HUES48 (cell line): ENCODE measurements at regions not wholly inside any gene's neighbourhood (a gene's known extent, or its start where the extent isn't known, plus 50 kb on each side); places are given as distances from the start of the nearest gene placed in this dataset.

ENCODE experiments used
- H3K27ac ChIP-seq: one replicate; pipeline ENCODE4 v1.7.0; 2013; ENCODE audit warnings: low read depth, low read length, inconsistent platforms
- H3K27me3 ChIP-seq: 2 replicates; pipeline ENCODE4 v1.6.1; 2013; ENCODE audit warnings: mild to moderate bottlenecking, low read length; ENCODE audit not compliant: control insufficient read depth, insufficient read depth
- H3K36me3 ChIP-seq: 2 replicates; pipeline ENCODE4 v1.6.1; 2013; ENCODE audit warnings: low read length; ENCODE audit not compliant: control insufficient read depth, insufficient read depth
- H3K4me1 ChIP-seq: 2 replicates; pipeline ENCODE4 v1.6.1; 2013; ENCODE audit warnings: mild to moderate bottlenecking, low read length; ENCODE audit not compliant: control insufficient read depth, insufficient read depth
- H3K4me3 ChIP-seq: 2 replicates; pipeline ENCODE4 v1.5.1; 2013; ENCODE audit warnings: mild to moderate bottlenecking, low read depth, low read length
- H3K9ac ChIP-seq: 2 replicates; pipeline ENCODE4 v1.6.1; 2013; ENCODE audit warnings: mild to moderate bottlenecking, low read depth, low read length, moderate library complexity
- H3K9me3 ChIP-seq: 2 replicates; pipeline ENCODE4 v1.6.1; 2013; ENCODE audit warnings: low read length; ENCODE audit not compliant: control insufficient read depth, insufficient read depth

DNA sequence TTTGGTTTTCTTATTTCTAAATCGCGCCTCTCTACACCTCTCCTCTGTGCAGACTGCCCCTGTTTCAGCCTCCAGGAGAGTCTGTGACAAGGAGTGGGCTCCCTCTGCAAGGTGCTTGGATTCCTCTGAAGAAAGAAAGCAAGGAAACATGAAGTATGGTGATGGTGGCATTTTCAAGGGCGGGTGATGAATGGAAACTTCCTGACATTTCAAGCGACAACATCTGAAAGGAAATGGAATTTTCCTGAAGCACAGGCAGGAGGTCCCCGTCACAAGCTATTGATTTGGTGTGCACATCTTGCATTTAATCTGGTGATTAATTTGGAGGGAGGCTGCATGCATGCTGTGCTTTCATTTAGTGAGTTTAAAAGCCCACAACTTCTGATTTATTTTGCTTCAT, 164.6 kb upstream of the FGGY start:
- no peak overlapping the region for H3K4me3 ChIP-seq
- H3K9me3 ChIP-seq, result no peaks in the 10 kb centered on the region
- H3K27ac ChIP-seq, result no peak overlapping the region
- no peak overlapping the region for H3K9ac ChIP-seq
- no peaks in the 10 kb centered on the region for H3K27me3 ChIP-seq
- H3K4me1 ChIP-seq, result peaks cover 10% of the 10 kb centered on the region
- no peaks in the 10 kb centered on the region for H3K36me3 ChIP-seq

DNA sequence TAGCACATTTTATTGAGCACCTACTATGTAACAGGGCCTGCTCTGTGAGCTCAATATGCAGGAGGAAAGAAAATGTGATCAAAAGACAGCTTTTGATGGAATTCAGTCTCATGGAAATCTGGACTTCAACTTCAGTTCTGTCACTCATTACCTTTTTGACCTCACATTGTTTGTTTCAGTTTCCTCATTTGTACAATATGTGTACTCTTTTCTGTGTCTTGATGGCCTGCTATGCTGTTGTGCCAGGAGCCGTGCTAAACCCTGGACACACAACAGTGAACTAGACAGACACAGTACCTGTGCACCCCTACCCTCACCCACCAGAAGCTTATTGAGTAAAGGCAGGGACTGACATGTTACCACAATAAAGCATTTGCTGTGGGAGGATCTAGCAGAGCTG, 162.9 kb upstream of the FGGY start:
- no peaks in the 10 kb centered on the region for H3K9me3 ChIP-seq
- no peaks in the 10 kb centered on the region for H3K36me3 ChIP-seq
- H3K4me3 ChIP-seq, result no peak overlapping the region
- no peak overlapping the region for H3K27ac ChIP-seq
- peaks cover 9% of the 10 kb centered on the region for H3K4me1 ChIP-seq
- H3K27me3 ChIP-seq, result no peaks in the 10 kb centered on the region
- H3K9ac ChIP-seq, result no peak overlapping the region

DNA sequence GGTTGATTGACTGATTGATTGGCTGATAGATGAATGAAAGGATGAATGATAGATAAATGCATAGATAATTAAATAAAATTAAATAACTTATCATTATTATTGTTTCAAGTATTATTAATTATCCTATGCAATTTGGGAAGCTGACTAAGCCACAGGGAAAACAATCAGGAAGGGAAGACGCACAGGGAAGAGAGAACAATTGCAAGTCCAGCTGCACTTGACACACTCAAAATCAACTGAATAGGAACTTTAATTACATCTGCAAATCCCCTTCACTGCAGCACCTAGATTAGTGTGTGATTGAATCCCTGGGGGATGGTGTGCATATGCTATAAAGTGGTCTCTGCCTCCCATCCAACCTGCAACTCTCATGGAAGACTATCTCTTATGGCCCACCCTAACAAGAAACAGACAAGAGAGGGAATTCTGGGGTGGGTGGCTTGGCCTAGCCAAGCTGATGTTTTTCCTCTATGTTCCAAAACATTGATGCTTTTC, 161.1 kb upstream of the FGGY start:
- Histone ChIP-seq H3K36me3 (no peaks in the 10 kb centered on the region), H3K27me3 (no peaks in the 10 kb centered on the region), H3K9me3 (no peaks in the 10 kb centered on the region), H3K27ac (no peak overlapping the region), H3K4me1 (peaks cover 7% of the 10 kb centered on the region), H3K9ac (no peak overlapping the region), H3K4me3 (no peak overlapping the region)

DNA sequence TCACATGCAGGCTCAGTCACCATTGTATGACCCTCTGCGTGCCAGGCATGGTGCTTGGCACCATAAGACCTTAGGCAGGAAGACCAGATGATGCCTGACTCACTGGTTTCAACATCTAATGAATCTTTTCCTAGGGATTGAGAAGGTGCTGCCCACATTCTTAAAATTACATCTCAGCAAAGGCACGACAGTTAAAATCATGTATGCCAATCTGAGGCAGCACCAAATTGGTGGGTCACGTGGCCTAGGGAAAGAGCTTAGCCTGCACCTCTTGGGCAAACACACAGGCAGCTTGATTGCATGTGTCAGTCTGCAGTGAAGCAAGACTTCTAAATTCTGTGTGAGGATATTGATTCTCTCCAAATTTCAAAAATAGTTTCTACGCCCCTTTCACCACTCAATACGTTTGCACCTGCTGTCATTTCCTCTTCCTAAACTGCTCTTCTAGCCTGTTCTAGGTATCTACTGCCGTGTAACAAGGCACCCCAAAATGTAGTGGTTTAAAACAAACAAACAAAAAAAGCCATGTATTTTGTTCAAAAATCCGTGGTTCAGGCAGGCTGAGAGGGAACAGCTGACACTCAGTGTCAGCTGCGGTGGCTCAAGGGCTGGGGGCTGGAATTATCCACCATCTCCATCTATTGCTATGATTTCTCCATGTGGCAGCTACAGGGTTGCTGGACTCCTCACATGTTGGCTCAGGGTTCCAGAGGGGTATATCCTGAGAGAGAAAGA, 160.2 kb upstream of the FGGY start:
- Histone ChIP-seq H3K9me3 (no peaks in the 10 kb centered on the region), H3K27me3 (no peaks in the 10 kb centered on the region), H3K27ac (no peak overlapping the region), H3K36me3 (no peaks in the 10 kb centered on the region), H3K4me1 (peaks cover 7% of the 10 kb centered on the region), H3K4me3 (no peak overlapping the region), H3K9ac (no peak overlapping the region)

DNA sequence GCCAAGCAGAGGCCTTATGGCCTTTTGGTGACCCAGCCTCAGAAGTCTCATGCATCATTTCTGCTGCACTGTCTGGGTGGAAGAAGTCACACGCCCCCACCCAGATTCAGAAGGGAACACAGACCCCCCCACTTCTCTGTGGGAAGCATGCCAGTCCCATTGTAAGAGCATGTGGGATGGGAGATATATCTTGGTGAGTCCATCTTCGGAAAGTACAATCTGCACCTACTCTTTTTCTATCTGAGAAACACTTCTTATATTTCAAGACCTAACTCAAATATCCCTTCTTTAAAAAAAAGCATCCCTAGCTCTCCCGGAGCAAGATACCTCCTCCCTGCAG, 159.6 kb upstream of the FGGY start:
- no peak overlapping the region for H3K9ac ChIP-seq
- H3K9me3 ChIP-seq, result no peaks in the 10 kb centered on the region
- H3K36me3 ChIP-seq, result no peaks in the 10 kb centered on the region
- no peak overlapping the region for H3K4me3 ChIP-seq
- H3K4me1 ChIP-seq, result peaks cover 5% of the 10 kb centered on the region
- no peak overlapping the region for H3K27ac ChIP-seq
- H3K27me3 ChIP-seq, result no peaks in the 10 kb centered on the region

DNA sequence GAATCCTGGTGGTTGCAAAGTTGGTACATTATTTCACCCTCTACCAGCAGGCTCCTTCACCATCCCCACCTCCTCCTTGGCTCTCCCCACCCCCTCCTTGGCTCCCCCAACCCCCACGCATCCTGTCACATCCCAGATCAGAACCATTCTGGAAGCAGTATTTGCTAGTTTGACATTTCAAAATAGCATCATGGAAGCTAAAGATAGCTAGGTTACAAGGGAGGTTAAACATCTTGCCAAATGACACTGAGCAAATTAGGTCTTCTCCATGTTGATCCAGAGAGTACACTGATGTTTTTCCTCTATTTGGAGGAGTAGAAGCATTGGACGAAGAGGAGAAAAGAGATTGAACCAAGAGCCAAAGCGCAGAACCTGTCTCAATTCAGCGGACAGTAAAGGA, 158.9 kb upstream of the FGGY start:
- no peaks in the 10 kb centered on the region for H3K27me3 ChIP-seq
- no peaks in the 10 kb centered on the region for H3K36me3 ChIP-seq
- no peak overlapping the region for H3K27ac ChIP-seq
- H3K4me3 ChIP-seq, result no peak overlapping the region
- H3K9me3 ChIP-seq, result no peaks in the 10 kb centered on the region
- no peak overlapping the region for H3K9ac ChIP-seq
- peaks cover 6% of the 10 kb centered on the region for H3K4me1 ChIP-seq

DNA sequence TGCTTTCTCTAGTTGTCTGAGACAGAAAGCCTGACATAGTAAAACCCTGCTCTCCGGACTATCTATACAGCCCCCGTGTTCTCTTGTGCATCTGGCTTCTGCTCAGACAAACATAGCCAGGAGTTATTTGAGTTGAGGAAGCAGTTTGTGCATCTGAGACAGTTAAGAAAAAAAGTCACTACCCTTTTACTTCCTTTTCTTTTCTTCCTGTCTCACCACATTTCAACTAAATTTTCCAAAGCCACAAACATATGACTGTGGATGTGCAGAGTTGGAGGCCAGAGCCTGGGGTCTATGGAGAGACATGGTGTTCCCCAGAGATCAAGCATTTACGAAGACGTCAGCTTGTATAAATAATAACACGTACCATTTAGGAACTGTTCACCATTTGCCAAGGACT, 158.5 kb upstream of the FGGY start:
- H3K4me3 ChIP-seq, result no peak overlapping the region
- H3K36me3 ChIP-seq, result no peaks in the 10 kb centered on the region
- no peaks in the 10 kb centered on the region for H3K27me3 ChIP-seq
- H3K9me3 ChIP-seq, result no peaks in the 10 kb centered on the region
- no peak overlapping the region for H3K9ac ChIP-seq
- H3K4me1 ChIP-seq, result peaks cover 10% of the 10 kb centered on the region
- no peak overlapping the region for H3K27ac ChIP-seq

DNA sequence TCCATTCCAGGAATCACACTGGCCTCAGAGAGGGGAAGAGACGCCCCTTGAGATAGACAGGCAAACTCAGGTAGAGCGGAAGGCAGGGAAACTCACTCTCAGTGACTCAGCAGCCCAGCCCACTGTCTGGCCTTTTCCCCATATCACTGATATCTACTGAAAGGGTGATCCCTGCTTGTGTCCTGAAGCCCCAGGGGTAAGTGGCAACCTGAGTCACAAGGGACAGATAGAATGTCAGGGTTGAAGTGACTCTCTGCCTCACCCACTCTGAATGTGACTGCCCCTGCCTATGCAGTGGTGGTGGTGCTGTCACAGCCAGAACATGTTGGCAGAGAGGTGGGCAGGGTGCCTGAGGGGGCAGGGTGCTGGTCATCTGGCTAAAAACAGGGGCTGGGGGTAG, 157.5 kb upstream of the FGGY start:
- Histone ChIP-seq H3K36me3 (no peaks in the 10 kb centered on the region), H3K9ac (no peak overlapping the region), H3K9me3 (no peaks in the 10 kb centered on the region), H3K4me1 (peaks cover 19% of the 10 kb centered on the region), H3K27me3 (no peaks in the 10 kb centered on the region), H3K4me3 (no peak overlapping the region), H3K27ac (peak overlapping the region; percentile 37)

DNA sequence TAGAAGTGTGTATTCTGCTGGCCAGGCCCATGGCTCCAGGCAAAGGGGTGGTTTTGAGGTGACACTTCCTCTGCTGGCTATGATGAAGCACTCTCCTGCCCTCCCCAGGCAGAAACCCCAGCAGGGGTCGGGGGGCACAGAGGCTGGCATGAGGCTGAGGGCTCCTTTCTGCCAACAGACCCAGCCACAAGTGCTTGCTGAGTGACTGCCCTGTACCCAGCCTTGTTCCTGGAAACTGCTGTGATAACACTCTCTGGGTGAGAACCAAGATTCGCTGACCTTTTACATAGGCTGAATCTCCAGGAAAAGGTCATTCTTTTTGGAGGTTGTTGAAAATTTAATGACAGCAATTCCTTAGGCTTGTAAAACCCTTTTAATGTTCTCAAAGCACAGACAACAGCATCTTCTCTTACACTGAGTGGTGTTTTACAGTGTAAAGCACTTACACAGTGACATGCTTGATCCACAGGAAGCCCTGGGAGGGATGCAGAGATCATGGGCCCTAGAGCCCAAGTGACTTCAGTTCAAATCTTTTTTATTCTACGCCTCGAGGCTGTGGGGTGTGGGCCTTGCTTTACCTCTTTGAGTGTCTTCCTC, 155.5 kb upstream of the FGGY start:
- Histone ChIP-seq H3K4me3 (no peak overlapping the region), H3K27me3 (peaks cover 4% of the 10 kb centered on the region), H3K9me3 (no peaks in the 10 kb centered on the region), H3K9ac (no peak overlapping the region), H3K4me1 (peaks cover 19% of the 10 kb centered on the region), H3K27ac (no peak overlapping the region), H3K36me3 (no peaks in the 10 kb centered on the region)

DNA sequence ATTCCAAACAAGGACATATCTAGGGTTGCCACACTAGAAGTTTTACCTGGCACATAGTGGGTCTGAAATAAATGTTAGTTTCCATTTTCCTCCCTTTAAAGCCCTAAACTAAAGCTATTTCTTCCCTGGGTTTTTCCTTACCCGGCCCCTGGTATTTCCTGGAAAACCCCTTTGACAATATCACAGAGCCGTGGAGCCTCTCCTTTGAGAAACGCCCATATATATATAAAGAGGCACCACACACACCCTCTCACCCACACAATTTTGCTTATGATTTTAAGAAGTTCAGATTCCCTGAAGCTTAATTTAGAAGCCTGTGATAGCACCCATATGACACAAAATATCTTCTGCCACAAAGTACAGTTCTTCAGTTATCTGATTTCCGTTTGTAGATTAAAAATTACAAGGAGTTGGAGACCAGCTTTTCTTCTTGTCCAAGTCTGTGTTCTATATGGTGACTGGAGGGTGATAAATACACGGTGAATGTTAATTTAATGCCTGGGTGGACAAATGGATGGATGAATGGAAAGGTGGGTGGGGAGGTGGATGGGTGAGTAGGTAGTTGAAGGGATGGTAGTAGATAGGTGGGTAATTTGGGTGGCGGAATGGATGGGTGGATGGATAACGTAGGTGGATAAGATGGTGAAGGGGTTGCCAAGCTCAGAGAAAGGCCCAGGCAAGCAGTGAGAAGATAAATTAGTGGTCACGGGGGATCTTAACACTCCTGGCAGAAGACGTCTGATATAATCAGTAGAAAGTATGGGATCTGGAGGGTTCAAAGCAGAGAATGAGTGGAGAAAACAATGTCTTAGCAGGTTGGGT, 154.4 kb upstream of the FGGY start:
- peaks cover 15% of the 10 kb centered on the region for H3K27me3 ChIP-seq
- no peak overlapping the region for H3K9ac ChIP-seq
- H3K9me3 ChIP-seq, result no peaks in the 10 kb centered on the region
- no peak overlapping the region for H3K4me3 ChIP-seq
- H3K4me1 ChIP-seq, result peaks cover 24% of the 10 kb centered on the region
- no peak overlapping the region for H3K27ac ChIP-seq
- no peaks in the 10 kb centered on the region for H3K36me3 ChIP-seq

DNA sequence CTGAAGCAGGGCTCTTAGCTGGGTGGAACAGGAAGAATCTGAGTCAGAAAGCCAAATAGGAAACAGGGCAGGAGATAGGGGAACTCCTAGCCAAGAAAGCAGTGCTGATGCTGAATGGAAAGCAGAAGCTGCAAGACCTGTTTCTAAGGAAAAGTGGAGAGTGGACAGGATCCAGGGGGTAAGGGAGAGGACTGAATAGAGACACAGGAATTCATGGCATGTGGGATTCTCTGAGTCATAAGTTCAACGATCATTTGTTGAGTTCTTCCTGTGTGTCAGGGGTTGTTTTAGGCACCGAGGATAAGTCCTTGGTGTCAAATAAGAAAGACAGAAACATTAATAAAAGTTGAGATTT, 153.8 kb upstream of the FGGY start:
- peaks cover 24% of the 10 kb centered on the region for H3K4me1 ChIP-seq
- no peaks in the 10 kb centered on the region for H3K36me3 ChIP-seq
- no peak overlapping the region for H3K4me3 ChIP-seq
- no peak overlapping the region for H3K9ac ChIP-seq
- peaks cover 16% of the 10 kb centered on the region for H3K27me3 ChIP-seq
- no peaks in the 10 kb centered on the region for H3K9me3 ChIP-seq
- H3K27ac ChIP-seq, result no peak overlapping the region
